Stromal cell of bone marrow (primary cell): ENCODE measurements at regions not wholly inside any gene's neighbourhood (a gene's known extent, or its start where the extent isn't known, plus 50 kb on each side); places are given as distances from the start of the nearest gene placed in this dataset.
A peak's percentile ranks its signal among the peaks of the same experiment; 100 is the strongest.
"Not testable (repeated sequence)": the region's sequence is repeated elsewhere in the genome, so short reads cannot be mapped to it uniquely, and the experiment has no call there.

ENCODE experiments used
- DNase-seq: peaks from one replicate; pipeline ENCODE4 v3.0.0-alpha.2; 2012; ENCODE audit warnings: low read depth

DNA sequence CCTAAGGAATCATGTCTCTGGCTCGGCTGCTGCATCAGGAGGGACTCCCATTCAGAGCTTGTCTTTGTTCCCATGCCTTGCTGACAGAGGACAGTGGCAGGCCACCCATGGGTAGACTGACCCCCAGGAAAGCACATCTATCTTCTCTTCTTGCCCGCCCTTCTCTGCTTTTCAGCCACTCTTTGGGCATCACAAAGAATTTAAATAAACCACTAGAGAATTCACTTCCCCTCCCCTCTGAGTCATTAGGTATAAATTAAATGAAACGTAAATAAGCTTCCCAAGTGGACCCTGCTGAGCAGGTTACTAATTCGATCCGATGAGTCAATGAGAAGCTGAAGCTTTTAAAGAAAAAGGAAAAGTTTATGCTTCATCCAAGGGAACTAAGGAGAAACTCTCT, 97.0 kb downstream of the DRD1 start:
- peak; percentile 13 for DNase-seq

DNA sequence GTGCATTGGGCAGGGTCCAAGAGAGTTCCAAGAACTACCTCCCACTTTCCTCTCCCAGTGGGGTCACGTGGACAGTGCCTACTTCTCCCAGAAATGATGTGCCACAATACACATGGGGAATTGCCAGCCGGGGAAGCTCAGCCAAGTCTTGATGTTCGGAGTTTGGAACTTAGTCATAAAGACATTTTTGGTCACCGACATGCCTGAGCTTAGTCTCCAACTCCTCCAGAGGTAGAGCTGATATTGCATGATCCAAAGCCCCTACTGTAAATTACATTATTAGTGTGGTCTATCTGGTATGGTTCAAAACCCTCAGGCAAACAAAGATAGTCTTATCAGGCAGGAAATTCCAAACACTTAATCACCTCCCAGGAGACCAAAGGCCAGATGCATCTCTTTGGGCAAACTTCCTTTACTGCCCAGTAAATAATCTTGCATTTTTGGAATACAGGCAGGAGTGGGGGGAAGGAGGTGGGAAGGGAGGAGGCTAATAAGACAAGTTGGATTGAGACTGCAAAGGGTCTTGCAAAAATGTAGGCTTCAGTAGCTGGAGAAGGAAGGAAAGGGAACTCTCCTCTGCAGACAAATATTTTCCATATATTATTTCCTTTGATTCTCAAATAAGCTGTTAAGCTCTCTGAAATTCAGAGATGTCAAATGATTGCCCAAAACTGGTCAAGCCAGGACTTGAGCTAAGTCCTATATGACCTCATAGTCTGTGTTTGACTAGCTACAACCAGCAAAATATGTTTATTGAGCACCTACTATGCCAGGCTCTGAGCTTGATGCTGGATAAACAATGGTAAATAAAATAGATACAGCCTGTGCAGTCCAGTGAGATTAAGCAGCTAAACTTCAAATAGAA, 99.4 kb downstream of the DRD1 start:
- DNase-seq = peak; percentile 6

DNA sequence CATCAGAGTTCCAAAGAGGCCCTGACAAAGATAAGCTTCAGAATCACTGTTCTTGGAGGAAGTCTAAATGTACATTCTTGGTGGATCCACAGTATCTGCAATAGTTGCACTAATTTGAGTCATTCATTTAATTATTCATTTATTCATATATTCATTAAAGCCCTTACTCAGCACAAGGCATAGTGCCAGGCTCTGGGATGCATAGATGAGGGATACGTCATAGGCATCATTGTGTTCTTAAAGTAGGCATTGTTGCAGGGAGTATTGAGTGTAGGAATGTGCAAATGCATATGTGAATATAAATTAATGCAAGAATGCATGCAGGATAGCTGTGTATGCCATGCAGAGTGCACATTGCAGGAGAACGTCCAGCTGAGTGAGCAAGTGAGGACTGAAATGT, 100.7 kb downstream of the DRD1 start:
- DNase-seq = no peak

DNA sequence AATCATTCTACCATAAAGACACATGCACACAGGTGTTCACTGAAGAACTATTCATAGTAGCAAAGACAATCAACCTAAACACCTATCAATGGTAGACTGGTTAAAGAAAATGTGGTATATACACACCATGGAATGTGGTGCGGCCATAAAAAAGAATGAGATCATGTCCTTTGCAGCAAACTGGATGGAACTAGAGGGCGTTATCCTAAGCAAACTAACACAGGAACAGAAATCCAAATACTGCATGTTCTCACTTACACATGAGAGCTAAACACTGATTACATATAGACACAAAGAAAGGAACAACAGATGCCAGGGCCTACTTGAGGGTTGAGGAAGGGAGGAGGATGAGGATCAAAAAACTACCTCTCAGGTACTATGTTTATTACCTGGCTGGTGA, 103.8 kb downstream of the DRD1 start:
- DNase-seq = no peak

DNA sequence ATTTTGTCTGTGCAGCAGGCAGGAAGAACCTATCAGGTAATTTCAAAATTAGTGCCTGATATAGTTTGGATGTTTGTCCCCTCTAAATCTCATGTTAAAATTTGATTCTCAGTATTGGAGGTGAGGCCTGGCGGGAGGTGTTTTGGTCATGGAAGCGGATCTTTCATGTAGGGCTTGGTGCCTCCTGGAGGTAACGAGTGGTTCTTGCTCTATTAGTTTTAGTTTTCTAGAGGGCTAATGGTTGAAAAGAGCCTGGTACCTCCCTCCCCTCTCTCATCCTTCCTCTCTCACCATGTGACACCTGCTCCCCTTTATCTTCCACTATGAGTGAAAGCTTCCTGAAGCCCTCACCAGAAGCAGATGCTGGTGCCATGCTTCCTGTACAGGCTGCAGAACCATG, 106.3 kb downstream of the DRD1 start:
- DNase-seq = no peak

DNA sequence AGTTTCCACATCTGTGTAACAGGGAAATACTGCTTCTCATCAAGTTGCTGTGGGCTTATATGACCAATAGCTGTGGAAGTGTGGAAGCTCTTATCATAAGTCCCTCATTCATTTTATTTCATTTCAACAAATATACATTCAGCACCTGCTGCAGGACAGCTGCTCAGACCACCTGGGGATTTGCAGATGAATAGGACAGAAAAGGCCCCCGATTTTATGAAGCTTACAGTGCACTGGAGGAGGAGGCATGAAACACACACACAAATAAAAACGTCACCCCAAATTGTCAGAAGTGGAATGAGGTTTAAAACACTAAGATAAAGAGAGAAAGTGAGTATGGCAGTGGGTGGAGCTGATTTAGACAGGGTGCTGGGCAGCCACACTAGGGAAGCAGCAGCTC, 107.2 kb downstream of the DRD1 start:
- no peak for DNase-seq

DNA sequence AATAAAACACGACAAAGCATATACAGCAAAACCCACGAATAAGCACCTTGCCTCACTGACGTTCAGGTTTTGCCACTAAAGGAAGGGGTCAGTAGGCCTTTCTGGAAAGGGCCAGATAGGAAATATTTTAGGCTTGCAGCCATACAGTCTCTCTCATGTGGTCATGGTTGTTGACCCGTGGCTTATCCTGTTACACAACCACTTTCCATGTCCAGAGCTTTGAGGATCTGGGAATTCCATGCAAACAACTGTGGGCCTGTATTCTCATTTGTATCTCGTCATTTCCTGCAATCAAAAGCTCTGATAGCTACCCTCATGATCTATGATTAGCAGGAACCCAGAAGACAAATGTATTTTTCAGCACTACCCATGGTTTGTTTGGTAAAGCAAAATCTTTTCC, 108.3 kb downstream of the DRD1 start:
- no peak for DNase-seq

DNA sequence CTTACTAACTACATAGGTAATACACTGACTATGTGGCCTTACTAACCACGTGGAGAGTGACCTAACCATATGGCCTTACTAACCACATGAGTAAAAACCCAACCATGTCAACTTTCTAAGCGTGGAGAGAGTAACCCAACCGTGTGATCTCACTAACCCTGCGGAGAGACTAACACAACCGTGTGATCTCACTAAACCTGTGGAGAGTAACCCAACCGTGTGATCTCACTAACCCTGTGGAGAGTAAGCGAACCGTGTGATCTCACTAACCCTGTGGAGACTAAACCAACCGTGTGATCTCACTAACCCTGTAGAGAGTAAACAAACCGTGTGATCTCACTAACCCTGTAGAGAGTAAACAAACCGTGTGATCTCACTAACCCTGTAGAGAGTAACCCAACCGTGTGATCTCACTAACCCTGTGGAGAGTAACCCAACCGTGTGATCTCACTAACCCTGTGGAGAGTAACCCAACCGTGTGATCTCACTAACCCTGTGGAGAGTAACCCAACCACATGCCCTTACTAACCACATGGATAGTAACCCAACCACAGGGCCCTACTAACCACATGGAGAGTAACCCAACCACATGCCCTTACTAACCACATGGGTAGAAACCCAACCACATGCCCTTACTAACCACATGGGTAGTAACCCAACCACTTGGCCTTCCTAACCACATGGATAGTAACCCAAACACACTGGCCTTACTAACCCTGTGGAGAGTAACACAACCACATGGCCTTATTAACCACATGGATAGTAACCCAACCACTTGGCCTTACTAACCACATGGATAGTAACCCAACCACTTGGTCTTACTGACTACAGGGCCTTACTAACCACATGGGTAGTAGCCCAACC, 112.6 kb downstream of the DRD1 start:
- DNase-seq = not testable (repeated sequence)

DNA sequence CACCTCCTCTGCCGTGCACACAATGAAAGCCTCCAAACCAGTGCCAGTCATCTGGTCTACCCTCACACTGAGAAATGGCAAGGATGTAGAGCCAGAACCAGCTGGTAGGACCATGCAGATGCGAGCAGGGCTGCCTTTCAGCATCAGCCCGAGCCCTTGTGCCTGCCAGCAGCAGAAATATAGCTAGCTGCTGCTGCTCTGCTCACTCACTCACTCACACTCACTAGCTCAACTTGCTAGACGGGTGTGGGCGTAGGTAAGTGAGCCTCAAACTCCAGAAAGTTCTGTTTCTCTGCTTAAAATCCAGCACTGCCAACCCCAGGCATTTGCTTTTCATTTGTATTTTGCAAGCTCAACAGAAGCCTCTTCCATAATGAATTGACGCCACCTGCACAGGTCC, 114.0 kb downstream of the DRD1 start:
- no peak for DNase-seq

DNA sequence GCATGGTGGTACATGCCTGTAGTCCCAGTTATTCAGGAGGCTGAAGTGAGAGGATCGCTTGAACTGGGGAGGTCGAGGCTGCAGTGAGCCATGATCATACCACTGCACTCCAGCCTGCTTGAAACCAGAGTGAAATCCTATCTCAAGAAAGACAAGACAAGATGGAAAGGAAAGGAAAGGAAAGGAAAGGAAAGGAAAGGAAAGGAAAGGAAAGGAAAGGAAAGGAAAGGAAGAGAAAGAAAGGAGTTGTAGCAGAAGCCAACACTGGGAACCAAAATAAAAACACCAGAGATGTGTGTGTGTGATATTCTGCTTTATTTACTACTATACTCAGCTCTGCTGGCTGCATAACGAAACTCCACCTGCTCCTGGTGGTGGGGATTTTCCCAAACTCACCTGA, 115.3 kb downstream of the DRD1 start:
- no peak for DNase-seq

DNA sequence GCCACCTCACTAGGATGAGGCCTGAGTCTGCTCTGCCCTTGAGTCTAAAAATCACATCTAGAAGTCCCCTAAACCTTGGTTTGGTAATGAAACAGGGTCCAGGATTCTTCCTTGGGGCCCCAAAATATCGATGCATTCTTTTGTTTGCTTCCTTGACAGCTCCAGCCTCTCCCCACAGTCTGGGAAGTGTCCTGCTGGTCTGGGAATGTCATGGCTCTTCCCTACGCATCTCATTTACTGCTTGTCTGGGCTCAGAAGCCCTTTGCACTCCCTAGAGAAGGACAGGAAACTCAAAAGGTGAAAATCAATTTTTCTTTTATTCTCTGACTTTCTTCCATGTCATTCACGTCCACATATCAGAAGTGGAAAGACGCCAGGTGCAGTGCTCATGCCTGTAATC, 115.8 kb downstream of the DRD1 start:
- no peak for DNase-seq

DNA sequence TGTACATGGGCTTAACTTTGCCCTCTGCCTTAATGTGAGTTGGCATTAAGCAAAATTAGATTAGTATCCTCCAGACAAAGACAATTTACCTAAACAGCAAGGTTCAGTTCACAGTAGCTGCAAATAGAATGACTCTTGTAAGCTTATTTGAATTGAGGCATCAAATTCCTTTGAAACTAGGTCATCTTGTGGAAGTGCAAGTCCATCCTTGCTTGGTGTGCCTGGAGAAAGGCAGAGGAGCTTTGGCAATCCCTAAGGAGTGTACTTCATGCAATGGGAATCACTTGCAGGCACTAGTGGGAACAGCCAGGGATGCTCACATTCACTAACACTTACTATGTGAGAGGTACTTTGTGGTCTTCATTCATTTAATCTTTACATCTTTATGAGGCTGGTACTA, 118.3 kb downstream of the DRD1 start:
- no peak for DNase-seq

DNA sequence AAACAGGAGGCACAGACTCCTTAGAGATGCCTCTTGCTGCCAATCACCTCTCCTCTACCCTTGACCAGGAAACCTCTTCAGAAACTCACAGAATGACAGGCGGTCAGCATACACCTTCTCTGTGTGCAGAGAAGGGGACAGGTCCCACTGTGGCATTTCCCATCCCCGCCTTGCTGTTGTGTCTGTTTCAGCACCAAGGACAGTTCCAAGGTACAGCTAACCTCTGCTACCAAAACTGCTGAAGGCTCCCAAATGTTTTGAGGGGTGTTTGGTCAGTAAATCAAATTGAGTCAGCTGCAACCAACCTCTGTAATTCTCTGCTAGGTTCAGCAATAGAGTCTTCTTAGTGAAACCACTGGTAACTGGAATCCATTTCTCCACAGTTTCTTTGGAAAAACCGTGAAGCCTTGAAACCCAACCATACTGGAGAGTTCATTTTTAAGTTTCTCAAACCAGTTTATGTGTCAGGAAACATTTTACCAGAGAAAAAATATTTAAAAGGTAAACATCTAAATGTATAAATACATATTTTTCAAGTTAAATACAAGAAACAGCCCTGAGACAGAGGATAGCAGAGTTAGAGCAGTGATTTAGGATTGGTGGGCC, 122.0 kb downstream of the DRD1 start:
- no peak for DNase-seq

DNA sequence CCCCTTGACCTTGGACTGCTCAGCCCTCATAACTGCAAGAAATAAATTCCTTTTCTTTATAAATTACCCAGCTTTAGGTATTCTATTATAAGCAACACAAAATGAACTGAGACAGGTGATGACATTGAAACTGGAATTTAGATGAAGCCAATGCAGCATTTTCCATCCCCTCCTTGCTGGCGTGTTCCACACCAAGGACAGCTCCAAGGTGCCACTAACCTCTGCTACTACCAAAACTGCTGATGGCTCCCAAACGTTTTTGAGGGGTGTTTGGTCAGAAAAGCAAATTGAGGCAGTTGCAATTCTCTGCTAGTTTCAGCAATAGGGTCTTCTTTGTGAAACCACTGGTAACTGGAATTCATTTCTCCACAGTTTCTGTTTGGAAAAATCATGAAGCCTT, 124.8 kb downstream of the DRD1 start:
- no peak for DNase-seq

DNA sequence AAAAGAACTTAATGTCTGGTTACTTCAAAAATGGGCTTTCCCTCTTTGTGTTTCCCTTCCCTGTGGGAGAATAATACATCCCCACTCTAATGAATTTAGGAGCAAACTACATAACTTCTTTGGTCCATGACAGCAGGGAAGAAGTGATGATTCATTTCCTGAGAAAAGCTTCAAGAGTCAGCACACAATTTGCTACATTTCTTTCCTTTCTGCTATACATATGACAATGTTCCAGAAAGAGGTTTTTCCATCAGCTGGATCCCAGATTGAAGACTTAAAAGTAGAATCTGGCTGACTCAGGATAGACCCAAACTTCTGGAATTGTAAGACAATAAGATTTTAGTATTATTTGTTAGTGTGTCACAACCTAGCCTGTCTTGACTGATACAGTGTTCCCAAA, 126.1 kb downstream of the DRD1 start:
- DNase-seq = peak; percentile 1

DNA sequence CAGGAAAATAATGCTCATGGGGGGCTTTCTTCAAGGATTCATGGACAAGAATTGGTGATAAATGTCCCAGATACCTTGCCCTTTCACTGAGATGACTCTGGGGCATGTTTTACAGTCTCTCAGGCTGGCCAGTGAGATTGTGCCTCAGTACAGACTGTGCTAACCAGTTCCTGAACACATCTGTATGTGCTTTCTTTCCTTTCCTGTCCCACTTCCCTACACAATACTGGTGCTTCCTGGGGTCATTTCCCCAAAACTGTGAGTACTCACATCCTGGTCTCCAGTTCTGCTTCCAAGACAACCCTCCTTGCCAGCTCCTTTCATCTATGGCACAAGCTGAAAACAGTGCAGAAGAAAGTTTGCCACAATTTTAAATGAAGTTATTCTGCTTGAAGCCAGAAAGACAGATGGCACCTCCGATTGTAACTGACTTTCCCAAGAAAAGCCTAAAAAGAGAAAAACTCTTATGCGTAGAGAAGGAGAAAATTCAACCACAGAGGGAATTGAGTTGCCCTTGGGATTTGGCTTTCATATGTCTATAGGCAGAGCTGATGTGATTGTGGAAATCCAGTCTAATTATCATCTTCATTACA, 134.7 kb downstream of the DRD1 start:
- DNase-seq = no peak

DNA sequence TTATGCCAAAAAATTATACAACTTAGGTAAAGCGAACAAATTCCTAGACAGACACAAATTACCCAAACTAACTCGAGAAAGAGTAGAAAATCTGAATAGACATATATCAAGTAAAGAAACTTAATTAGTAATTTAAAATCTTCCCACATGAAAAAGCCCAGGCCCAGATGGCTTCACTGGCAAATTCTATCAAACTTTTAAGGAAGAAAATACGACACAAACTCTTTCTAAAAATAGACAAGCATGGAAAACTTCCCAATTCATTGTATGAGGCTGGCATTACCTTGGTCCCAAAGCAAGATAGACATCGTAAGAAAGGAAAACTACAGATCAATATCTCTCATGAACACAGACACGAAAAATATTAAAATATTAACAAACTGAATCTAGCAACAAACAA, 135.3 kb downstream of the DRD1 start:
- no peak for DNase-seq

DNA sequence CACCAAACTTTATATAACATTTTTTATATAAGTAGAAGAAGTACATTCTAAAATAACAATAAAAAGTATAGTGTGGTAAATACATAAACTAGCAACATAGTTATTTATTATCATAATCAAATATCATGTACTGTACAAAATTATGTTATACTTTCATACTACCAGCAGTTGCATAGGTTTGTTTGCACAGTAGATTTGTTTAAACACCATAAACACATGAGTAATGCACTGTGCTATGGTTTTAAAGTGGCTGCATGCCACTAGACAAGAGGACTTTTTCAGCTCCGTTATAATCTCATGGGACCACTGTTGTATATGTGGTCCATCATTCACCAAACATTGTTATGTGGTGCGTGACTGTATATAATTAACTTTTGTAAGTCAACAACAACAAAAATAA, 137.6 kb downstream of the DRD1 start:
- DNase-seq = no peak

DNA sequence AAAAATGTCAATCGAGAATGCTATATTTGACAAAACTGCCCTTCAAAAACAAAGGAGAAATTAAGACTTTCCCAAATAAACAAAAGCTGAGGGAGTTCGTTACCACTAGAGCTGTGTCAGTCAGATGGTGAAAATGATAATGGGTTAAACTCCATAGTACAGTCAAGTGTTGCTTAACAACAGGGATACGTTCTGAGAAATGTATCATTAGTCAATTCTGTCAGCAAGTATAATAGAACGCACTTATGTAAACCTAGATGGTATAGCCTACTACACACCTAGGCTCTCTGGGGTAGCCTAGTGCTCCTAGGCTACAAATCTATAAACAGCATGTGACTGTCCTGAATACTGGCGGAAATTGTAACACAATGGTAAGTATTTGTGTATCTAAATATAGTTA, 138.7 kb downstream of the DRD1 start:
- DNase-seq = no peak

DNA sequence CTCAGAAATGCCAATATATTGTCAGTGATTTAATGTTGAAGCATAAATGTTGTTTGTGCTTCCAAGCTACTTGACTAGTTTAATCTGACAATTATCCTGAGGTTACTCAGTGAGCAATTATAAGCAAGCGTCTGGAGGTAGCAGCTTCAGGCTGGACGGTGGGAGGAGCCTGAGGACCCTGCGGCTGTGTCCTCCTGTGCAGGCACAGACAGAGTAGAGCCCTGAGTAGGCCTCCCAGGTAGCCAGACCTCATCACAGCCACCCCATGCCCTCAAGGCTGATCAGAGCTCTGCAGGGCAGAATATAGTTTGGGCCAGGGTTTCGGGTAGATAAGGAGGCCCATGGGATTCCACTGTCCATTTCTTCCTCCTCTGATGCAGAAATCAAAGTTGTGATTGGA, 153.6 kb downstream of the DRD1 start:
- DNase-seq = no peak

DNA sequence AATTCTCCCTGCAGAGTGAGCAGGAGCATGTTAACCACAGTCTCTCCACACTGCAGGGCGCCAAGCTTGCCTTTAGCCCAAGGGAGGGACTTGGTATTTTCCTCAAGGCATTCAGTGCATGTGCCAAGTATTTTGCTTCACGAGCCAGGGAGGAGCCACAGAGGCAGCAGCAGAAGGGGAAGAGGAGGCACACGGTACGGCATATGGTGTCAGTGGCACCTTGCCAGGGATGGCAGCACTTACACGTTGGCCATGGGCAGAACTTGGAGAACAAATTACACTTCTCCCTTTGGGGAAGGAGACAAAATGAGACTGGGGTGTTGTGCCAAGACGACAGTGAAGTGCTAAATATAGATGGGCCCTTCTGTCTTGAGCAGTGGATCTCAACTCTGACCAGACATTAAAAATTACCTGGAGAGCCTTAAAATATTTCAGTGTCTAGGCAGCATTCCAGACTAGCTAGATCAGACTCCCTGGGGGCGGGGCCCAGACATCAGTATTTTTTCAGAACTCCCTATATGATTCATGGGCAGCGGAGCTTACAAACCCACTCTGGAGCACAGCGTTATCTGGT, 155.8 kb downstream of the DRD1 start:
- peak; percentile 16 for DNase-seq

DNA sequence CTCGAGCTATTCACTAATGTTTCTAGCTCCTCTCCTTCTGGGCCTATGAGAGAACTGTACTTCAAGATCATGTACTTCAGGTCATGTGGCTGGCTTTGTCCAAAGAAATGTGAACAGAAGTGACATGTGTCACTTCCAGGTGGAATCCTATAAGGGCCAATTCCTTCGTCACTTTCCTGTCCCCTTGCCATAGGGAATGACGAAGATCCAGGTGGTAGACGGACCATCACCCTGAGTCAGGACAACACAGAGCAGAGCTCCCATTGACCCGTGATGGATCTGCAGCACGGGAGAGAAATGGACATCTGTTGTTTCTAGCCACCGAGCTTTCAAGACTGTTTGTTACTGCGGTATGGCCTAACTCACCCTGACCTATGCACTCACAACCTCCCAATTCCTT, 157.0 kb downstream of the DRD1 start:
- no peak for DNase-seq
